ENCODE measurements at regions not wholly inside any gene's neighbourhood (a gene's known extent, or its start where the extent isn't known, plus 50 kb on each side); places are given as distances from the start of the nearest gene placed in this dataset.

- no peaks in the 10 kb centered on the region for H3K36me3 ChIP-seq (ENCODE audit: low read depth)
- no peak overlapping the region for H2AFZ ChIP-seq
- no peak overlapping the region for H3K4me2 ChIP-seq
- TF ChIP-seq CTCF (conservative IDR thresholded peaks at IDR 0.05) = no peak
- no peak for TF ChIP-seq EZH2 (IDR thresholded peaks at IDR 0.05; ENCODE audit: low read depth)
- ChIA-PET POLR2A (ENCODE audit: unreplicated experiment) (no interaction called here), CTCF (no interaction called here)
- no peaks in the 10 kb centered on the region for H3F3A ChIP-seq (ENCODE audit: insufficient read depth, low read depth)
- H3K9me2 ChIP-seq (ENCODE audit: insufficient read depth) = no peaks in the 10 kb centered on the region
- no TSS peak for BruUV-seq (replicated peaks)
- no peaks in the 10 kb centered on the region for H3K79me2 ChIP-seq (ENCODE audit: low read depth)
- no peaks in the 10 kb centered on the region for H3K27me3 ChIP-seq (ENCODE audit: insufficient read depth, low read depth)
- H4K20me1 ChIP-seq (ENCODE audit: insufficient read depth) = no peaks in the 10 kb centered on the region
- no peak for DNase-seq
- H3K4me1 ChIP-seq (replicated peaks; ENCODE audit: insufficient read depth) = no peaks in the 10 kb centered on the region
- no peak overlapping the region for H3K4me3 ChIP-seq
- no peaks in the 10 kb centered on the region for H3K9me3 ChIP-seq (ENCODE audit: insufficient read depth, low read depth)
- intact Hi-C loops (cut with micrococcal nuclease; ENCODE audit: unreplicated experiment) = no loop called here
- H3K27ac ChIP-seq = no peak overlapping the region
Observed at GRCh38 chr2:147603876-147604275, 241.0 kb upstream of the ACVR2A start.

GRCh38 chr2:147603447-147603846, 241.4 kb upstream of the ACVR2A start:
- Histone ChIP-seq H3K27ac (no peak overlapping the region), H3K9me2 (ENCODE audit: insufficient read depth) (no peaks in the 10 kb centered on the region), H4K20me1 (ENCODE audit: insufficient read depth) (no peaks in the 10 kb centered on the region), H3K4me1 (replicated peaks; ENCODE audit: insufficient read depth) (no peaks in the 10 kb centered on the region), H3K79me2 (ENCODE audit: low read depth) (no peaks in the 10 kb centered on the region), H3K9me3 (ENCODE audit: insufficient read depth, low read depth) (no peaks in the 10 kb centered on the region), H2AFZ (no peak overlapping the region), H3K4me3 (no peak overlapping the region), H3F3A (ENCODE audit: insufficient read depth, low read depth) (no peaks in the 10 kb centered on the region), H3K4me2 (no peak overlapping the region), H3K27me3 (ENCODE audit: insufficient read depth, low read depth) (no peaks in the 10 kb centered on the region), H3K36me3 (ENCODE audit: low read depth) (no peaks in the 10 kb centered on the region)
- intact Hi-C loops (cut with micrococcal nuclease; ENCODE audit: unreplicated experiment) = no loop called here
- ChIA-PET CTCF (no interaction called here), POLR2A (ENCODE audit: unreplicated experiment) (no interaction called here)
- no peak for DNase-seq
- TF ChIP-seq CTCF (conservative IDR thresholded peaks at IDR 0.05) (no peak), EZH2 (IDR thresholded peaks at IDR 0.05; ENCODE audit: low read depth) (no peak)
- BruUV-seq (replicated peaks) = no TSS peak

GRCh38 chr2:147600646-147601045, 244.2 kb upstream of the ACVR2A start:
- Histone ChIP-seq H3K4me2 (no peak overlapping the region), H3K4me1 (replicated peaks; ENCODE audit: insufficient read depth) (no peaks in the 10 kb centered on the region), H3K79me2 (ENCODE audit: low read depth) (no peaks in the 10 kb centered on the region), H3K9me3 (ENCODE audit: insufficient read depth, low read depth) (no peaks in the 10 kb centered on the region), H2AFZ (no peak overlapping the region), H3K36me3 (ENCODE audit: low read depth) (no peaks in the 10 kb centered on the region), H3K27ac (no peak overlapping the region), H3F3A (ENCODE audit: insufficient read depth, low read depth) (no peaks in the 10 kb centered on the region), H4K20me1 (ENCODE audit: insufficient read depth) (no peaks in the 10 kb centered on the region), H3K4me3 (no peak overlapping the region), H3K27me3 (ENCODE audit: insufficient read depth, low read depth) (no peaks in the 10 kb centered on the region), H3K9me2 (ENCODE audit: insufficient read depth) (no peaks in the 10 kb centered on the region)
- no TSS peak for BruUV-seq (replicated peaks)
- intact Hi-C loops (cut with micrococcal nuclease; ENCODE audit: unreplicated experiment) = no loop called here
- no peak for DNase-seq
- CTCF ChIA-PET = no interaction called here
- TF ChIP-seq EZH2 (IDR thresholded peaks at IDR 0.05; ENCODE audit: low read depth) (no peak), CTCF (conservative IDR thresholded peaks at IDR 0.05) (no peak)
- POLR2A ChIA-PET (ENCODE audit: unreplicated experiment) = no interaction called here
